GM12891 (cell line): ENCODE measurements at regions not wholly inside any gene's neighbourhood (a gene's known extent, or its start where the extent isn't known, plus 50 kb on each side); places are given as distances from the start of the nearest gene placed in this dataset.

Source experiments
- PAX5 ChIP-seq: IDR thresholded peaks from 2 replicates; pipeline ENCODE4 v1.6.1; 2011; ENCODE audit warnings: low read length, moderate library complexity, mild to moderate bottlenecking; ENCODE audit not compliant: insufficient read depth, severe bottlenecking
- POLR2A ChIP-seq: IDR thresholded peaks from 2 replicates; pipeline ENCODE4 v1.6.1; 2011; ENCODE audit warnings: low read depth, low read length, control low read depth
- POLR2AphosphoS5 ChIP-seq: IDR thresholded peaks from 2 replicates; pipeline ENCODE4 v1.6.1; 2011; ENCODE audit warnings: low read depth, low read length, control low read depth
- SPI1 ChIP-seq: IDR thresholded peaks from 2 replicates; pipeline ENCODE4 v1.6.1; 2011; ENCODE audit warnings: low read depth, low read length, control low read depth
- TAF1 ChIP-seq: IDR thresholded peaks from 2 replicates; pipeline ENCODE4 v1.6.1; 2011; ENCODE audit warnings: low read depth, low read length, control low read depth

GRCh38 chr18:51611326-51611725 is 413.8 kb upstream of the MEX3C start:
- no peak for TF ChIP-seq POLR2A
- no peak for TF ChIP-seq POLR2AphosphoS5
- no peak for TF ChIP-seq TAF1
- TF ChIP-seq SPI1 = no peak
- no peak for TF ChIP-seq PAX5
